ENCODE measurements at regions not wholly inside any gene's neighbourhood (a gene's known extent, or its start where the extent isn't known, plus 50 kb on each side); places are given as distances from the start of the nearest gene placed in this dataset.

DNA sequence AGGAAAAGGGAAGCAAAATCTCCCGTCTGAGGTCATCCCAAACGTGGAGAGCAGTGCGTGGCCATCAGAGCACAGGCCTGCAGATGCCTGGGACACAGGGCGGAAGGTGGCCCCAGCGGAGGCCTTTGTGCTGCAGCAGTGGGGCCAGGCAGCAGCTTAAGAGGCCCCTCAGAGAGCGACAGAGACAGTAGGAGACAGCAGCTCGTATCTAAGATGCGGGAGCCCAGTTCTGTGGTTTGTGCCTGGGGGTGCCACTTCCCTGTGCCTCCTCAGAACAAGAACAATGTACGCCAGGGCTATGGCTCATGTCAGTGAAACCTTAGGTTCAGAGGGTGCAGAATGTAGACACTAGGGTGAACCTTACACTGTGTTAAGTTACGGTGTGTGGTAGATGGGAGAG, 316.6 kb upstream of the AKR1E2 start:
- Histone ChIP-seq H3K9me3 (no peaks in the 10 kb centered on the region), H3K36me3 (no peaks in the 10 kb centered on the region), H3K27ac (no peak overlapping the region), H3K4me1 (peaks cover 5 to 15% of the 10 kb centered on the region in 2 donors), H3K4me3 (no peak overlapping the region), H3K27me3 (no peaks in the 10 kb centered on the region)
- DNase-seq: peak in 1 of 4 donors; percentile 43
- ATAC-seq: no peak
- intact Hi-C loops (cut with DNase I): no loop called here
- TF ChIP-seq, protein P1, sequence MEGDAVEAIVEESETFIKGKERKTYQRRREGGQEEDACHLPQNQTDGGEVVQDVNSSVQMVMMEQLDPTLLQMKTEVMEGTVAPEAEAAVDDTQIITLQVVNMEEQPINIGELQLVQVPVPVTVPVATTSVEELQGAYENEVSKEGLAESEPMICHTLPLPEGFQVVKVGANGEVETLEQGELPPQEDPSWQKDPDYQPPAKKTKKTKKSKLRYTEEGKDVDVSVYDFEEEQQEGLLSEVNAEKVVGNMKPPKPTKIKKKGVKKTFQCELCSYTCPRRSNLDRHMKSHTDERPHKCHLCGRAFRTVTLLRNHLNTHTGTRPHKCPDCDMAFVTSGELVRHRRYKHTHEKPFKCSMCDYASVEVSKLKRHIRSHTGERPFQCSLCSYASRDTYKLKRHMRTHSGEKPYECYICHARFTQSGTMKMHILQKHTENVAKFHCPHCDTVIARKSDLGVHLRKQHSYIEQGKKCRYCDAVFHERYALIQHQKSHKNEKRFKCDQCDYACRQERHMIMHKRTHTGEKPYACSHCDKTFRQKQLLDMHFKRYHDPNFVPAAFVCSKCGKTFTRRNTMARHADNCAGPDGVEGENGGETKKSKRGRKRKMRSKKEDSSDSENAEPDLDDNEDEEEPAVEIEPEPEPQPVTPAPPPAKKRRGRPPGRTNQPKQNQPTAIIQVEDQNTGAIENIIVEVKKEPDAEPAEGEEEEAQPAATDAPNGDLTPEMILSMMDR (IDR thresholded peaks at IDR 0.05): no peak

DNA sequence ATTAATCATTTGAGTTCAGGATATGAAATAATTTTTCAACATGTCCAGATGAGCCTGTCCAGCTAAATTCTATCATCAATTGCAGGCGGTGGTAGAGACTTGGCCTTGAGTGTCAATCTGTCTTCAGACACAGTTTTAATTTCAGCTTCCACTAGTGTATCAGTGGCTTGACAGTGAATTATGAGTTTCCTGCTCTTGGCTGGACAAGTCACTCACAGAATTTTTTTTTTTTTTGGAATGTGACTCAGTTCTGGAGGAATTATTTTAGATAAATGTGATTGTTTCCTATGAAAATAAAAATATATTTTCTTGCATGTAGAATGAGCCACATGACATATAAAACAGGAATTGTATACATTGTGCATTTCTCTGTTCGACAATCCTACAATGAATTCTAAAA, 319.9 kb upstream of the AKR1E2 start:
- H3K4me1 ChIP-seq: peaks cover 0 to under 1% of the 10 kb centered on the region in 2 donors
- no peaks in the 10 kb centered on the region for H3K27me3 ChIP-seq
- ATAC-seq (no peak), DNase-seq (no peak)
- H3K27ac ChIP-seq: no peak overlapping the region
- intact Hi-C loops (cut with DNase I): no loop called here
- no peaks in the 10 kb centered on the region for H3K36me3 ChIP-seq
- TF ChIP-seq, protein P1 (IDR thresholded peaks at IDR 0.05): no peak
- H3K4me3 ChIP-seq: no peak overlapping the region
- H3K9me3 ChIP-seq: no peaks in the 10 kb centered on the region

DNA sequence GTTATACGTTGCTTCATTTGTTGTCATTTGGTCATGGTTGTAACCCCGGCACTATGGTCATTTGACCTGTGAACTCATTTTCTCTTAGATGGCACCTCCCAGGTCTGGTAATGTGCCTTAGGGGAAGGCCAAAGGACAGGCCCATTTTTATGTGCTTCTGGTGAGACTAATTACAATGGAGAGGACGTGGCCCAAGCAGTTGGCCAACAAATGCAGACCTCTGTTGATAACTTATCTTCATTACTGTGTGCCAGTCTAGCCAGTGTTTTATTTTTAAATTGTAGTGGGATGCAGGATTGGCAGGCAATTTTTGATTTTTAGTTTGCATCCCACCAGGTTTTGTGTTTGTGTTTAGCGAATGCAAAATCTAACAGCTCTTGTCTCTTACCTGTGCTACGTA, 321.5 kb upstream of the AKR1E2 start:
- Histone ChIP-seq H3K27ac (no peak overlapping the region), H3K36me3 (no peaks in the 10 kb centered on the region), H3K9me3 (no peaks in the 10 kb centered on the region), H3K4me1 (no peaks in the 10 kb centered on the region), H3K4me3 (no peak overlapping the region), H3K27me3 (no peaks in the 10 kb centered on the region)
- TF ChIP-seq, protein P1 (IDR thresholded peaks at IDR 0.05): no peak
- DNase-seq (no peak), ATAC-seq (no peak)
- intact Hi-C loops (cut with DNase I): no loop called here

DNA sequence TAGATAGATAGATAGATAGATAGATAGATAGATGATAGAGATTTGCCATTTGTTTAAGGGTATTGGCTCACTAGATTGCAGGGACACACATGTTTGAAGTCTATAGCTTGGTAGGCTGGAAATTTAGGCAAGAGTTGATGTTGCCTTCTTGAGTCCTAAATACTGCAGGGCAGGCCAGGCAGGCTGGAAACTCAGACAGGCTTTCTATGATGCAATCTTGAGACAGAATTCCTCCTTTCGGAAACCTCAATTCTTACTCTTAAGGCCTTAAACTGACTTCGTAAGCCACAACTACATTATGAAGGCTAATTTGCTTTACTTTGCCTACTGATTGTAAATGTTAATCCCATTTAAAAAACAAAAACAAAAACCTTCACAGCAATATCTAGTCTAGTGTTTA, 322.9 kb upstream of the AKR1E2 start:
- ATAC-seq: no peak
- H3K9me3 ChIP-seq: no peaks in the 10 kb centered on the region
- no peak overlapping the region for H3K27ac ChIP-seq
- no peak for DNase-seq
- H3K36me3 ChIP-seq: no peaks in the 10 kb centered on the region
- intact Hi-C loops (cut with DNase I): no loop called here
- H3K27me3 ChIP-seq: no peaks in the 10 kb centered on the region
- TF ChIP-seq, protein P1 (IDR thresholded peaks at IDR 0.05): no peak
- no peak overlapping the region for H3K4me3 ChIP-seq
- H3K4me1 ChIP-seq: no peaks in the 10 kb centered on the region

DNA sequence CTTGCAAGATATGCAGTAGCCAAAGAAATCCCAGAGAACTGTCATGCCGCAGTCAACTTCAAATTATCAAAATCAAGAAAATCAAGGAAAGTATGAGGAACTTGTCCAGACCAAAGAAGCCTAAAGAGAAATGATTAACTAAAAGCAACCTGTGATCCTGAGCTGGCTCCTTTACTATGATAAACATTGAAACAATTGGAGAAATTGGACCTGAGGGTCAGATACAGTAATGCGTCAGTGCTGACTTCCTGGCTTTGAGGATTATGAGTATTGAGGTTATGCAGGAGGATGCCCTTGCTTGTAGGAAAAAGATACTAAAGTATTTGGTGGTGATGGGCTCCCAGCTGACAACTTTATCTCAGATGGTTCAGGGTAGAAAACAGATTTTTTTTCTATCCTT, 324.7 kb upstream of the AKR1E2 start:
- Histone ChIP-seq H3K27ac (no peak overlapping the region), H3K36me3 (no peaks in the 10 kb centered on the region), H3K9me3 (no peaks in the 10 kb centered on the region), H3K4me1 (no peaks in the 10 kb centered on the region), H3K27me3 (no peaks in the 10 kb centered on the region), H3K4me3 (no peak overlapping the region)
- intact Hi-C loops (cut with DNase I): no loop called here
- TF ChIP-seq, protein P1 (IDR thresholded peaks at IDR 0.05): no peak
- ATAC-seq (no peak), DNase-seq (no peak)

Data from left lung (tissue), 4 donors.